OCI-LY3 (cell line): ENCODE measurements at regions not wholly inside any gene's neighbourhood (a gene's known extent, or its start where the extent isn't known, plus 50 kb on each side); places are given as distances from the start of the nearest gene placed in this dataset.

Source experiments
- CTCF ChIP-seq: fragments of 200-600, 300-600 bp; sonication (generic); IDR thresholded peaks from 2 replicates; pipeline ENCODE4 v1.5.1; 2014; ENCODE audit warnings: antibody characterized with exemption, low read length, low read depth
- EZH2phosphoT487 ChIP-seq: fragments of 200-600 bp; shearing (Covaris generic); IDR thresholded peaks from 2 replicates; pipeline ENCODE4 v1.6.1; 2018; ENCODE audit warnings: antibody characterized with exemption, mixed run types, low read depth

- TF ChIP-seq CTCF: no peak
- no peak for TF ChIP-seq EZH2phosphoT487
These were observed 389.8 kb downstream of the EMP1 start for GRCh38 chr12:13586361-13586760.
